AG09319 (cell line): ENCODE measurements at regions not wholly inside any gene's neighbourhood (a gene's known extent, or its start where the extent isn't known, plus 50 kb on each side); places are given as distances from the start of the nearest gene placed in this dataset.
"Not testable (repeated sequence)": the region's sequence is repeated elsewhere in the genome, so short reads cannot be mapped to it uniquely, and the experiment has no call there.

Source experiments
- DNase-seq: peaks from one replicate; pipeline ENCODE4 v3.0.0-alpha.2; 2010; ENCODE audit warnings: low read depth; ENCODE audit errors: extremely low read depth
- TF ChIP-seq, protein P1 (sequence below): IDR thresholded peaks from 2 replicates; pipeline ENCODE4 v1.5.1; 2011; ENCODE audit warnings: low read depth, mild to moderate bottlenecking, inconsistent platforms, low read length, moderate library complexity

DNA sequence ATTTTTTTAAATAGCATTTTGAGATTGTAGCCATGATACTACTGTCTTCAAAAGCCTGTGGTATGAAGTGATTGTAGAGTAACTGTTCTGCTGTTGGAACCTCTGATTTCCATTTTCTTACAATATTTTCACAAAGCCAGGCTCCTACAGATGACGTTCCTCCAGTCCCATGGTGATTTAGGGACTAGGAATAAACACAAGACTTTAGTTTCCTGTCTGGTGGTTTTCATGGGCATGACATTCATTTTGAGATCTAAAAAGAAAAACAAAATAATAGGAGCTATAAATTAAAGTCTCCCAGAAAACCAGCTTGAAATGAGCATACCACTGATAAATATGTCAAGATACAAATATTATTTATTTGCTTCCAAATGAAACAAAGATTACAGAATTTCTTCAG lies 1223.5 kb upstream of the CELF4 start:
- DNase-seq: no peak
- TF ChIP-seq, protein P1, sequence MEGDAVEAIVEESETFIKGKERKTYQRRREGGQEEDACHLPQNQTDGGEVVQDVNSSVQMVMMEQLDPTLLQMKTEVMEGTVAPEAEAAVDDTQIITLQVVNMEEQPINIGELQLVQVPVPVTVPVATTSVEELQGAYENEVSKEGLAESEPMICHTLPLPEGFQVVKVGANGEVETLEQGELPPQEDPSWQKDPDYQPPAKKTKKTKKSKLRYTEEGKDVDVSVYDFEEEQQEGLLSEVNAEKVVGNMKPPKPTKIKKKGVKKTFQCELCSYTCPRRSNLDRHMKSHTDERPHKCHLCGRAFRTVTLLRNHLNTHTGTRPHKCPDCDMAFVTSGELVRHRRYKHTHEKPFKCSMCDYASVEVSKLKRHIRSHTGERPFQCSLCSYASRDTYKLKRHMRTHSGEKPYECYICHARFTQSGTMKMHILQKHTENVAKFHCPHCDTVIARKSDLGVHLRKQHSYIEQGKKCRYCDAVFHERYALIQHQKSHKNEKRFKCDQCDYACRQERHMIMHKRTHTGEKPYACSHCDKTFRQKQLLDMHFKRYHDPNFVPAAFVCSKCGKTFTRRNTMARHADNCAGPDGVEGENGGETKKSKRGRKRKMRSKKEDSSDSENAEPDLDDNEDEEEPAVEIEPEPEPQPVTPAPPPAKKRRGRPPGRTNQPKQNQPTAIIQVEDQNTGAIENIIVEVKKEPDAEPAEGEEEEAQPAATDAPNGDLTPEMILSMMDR: no peak

DNA sequence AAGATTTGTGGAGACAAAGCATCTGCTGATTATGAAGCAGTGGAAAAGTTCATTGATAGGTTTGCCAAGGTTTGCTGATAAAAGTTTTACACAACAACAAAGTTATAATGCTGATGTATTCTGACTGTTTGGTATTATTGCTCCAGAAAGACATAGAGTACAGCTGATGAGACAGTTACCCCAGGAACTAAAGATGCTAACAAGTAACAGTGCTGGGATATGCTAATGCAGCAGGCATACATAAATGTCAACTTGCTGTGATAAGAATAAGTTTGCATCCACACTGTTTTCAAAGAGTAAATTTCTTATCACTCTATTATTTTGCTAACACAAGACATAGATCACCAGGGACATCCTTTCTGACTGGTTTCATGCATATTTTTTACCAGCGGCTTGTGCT lies 1221.3 kb upstream of the CELF4 start:
- TF ChIP-seq, protein P1: no peak
- DNase-seq: no peak

DNA sequence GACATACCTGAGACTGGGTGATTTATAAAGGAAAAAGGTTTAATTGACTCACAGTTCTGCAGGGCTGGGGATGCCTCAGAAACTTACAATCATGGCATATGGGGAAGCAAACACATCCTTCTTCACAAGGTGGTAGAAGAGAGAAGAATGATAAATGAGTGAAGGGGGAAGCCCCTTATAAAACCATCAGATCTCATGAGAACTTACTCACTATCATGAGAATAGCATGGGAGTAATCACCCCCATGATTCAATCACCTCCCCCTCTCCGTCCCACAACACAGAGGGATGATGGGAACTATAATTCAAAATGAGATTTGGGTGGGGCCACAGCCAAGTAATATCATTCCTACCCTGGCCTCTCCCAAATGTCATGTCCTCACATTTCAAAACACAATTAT lies 1206.0 kb upstream of the CELF4 start:
- not testable (repeated sequence) for DNase-seq

DNA sequence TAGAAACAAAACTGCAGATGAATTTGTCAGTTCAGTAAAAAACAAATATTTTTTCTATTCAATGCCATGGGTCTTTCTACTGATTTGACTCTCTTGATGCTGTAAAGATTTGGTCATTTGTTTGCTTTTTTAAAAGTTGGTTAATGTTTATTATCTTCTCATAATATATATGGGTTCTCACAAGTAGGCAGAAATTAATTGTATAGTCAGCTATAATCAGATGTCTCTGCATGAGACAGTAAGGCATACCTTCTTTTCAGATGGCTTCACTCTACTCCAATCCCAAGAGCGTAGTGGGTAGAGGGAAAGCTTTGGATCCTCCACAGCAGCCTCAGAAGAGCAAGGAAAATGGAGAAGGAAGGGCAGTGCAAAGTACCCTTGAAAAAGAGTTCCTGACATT lies 1202.9 kb upstream of the CELF4 start:
- no peak for DNase-seq
- TF ChIP-seq, protein P1: no peak

DNA sequence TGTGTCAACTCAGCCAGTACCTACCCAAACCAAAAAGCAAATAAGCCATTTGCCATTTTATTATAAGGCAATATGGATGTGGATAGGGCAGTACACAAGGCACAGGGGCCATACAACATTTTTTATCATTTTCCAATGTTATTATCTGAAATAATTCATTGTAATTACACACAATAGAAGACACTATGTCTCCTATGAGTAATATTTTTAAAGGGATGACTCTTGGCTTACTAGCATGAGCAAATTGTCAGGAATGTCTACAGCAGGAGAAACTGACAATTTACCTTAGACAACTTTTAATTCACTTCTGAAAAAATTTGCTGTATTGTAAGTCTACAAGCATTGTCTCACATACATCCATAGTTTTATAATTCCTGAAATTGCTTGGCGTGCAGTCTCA lies 1193.9 kb upstream of the CELF4 start:
- TF ChIP-seq, protein P1: no peak
- no peak for DNase-seq

DNA sequence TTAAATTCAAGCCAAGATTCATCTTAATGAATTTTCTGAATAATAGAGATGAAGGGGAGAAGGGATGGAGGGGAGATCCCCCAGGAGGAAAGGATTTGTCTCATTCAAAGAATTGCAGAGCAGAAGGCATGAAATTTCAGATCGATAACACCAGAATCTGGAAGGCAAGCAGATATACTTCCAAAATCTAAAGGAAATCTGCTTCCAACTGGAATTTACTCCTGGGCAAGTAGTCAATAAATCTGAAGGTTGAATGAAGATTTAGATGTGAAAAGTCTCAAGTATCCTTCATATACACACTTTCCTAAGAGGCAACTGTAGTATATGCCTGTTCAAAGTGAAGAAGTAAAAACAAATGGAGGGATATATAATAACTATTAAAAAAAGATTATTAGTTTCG lies 1190.8 kb upstream of the CELF4 start:
- TF ChIP-seq, protein P1: no peak
- no peak for DNase-seq

DNA sequence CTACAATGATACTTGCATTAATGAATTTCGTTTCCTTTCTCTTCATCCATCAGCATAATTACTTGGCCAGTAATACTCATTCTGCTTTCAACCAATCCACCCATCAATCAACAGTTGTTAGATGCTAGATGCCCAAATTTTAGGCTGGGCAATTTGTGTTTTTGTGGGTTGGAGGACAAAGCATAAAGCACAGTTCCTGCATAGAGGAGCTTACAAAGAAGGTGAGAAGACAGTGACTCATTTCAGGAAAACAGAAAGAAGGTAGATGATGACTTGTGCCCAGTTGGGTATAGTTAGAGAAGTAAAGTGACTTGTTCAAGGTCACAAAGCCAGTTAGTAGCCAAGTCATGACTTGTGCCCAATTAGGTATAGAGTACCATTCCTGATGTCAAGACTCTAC lies 1186.8 kb upstream of the CELF4 start:
- DNase-seq: no peak
- TF ChIP-seq, protein P1: no peak

DNA sequence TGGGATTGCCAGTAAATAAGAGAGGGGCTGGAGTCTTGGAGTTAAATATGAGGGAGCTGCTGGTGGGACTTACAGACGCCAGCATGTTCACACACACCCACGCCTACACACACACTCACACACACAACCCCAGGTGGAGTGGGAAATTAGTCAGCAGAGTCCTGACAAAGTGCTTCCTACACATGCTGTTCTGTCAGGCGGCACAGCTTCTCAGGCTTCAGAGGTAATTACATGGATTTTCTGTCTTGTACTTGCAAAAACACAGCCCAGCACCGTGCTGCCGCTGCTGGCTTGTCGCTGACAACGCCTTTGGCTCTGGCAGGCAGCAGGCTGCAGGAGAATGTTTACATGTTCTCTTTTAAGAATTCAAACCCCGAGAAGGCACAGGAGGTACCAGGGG lies 1186.3 kb upstream of the CELF4 start:
- TF ChIP-seq, protein P1: no peak
- no peak for DNase-seq
